ENCODE measurements at regions not wholly inside any gene's neighbourhood (a gene's known extent, or its start where the extent isn't known, plus 50 kb on each side); places are given as distances from the start of the nearest gene placed in this dataset.

GRCh38 chr1:98068016-98068415, 147.2 kb upstream of the DPYD start:
- TF ChIP-seq CTCF (IDR thresholded peaks at IDR 0.05) = no peak
- no peak for TF ChIP-seq POLR2A (IDR thresholded peaks at IDR 0.05)
- no peak for TF ChIP-seq EP300 (IDR thresholded peaks at IDR 0.05)
- TF ChIP-seq POLR2AphosphoS5 (IDR thresholded peaks at IDR 0.05) = no peak
